ENCODE measurements at regions not wholly inside any gene's neighbourhood (a gene's known extent, or its start where the extent isn't known, plus 50 kb on each side); places are given as distances from the start of the nearest gene placed in this dataset.
"Not testable (repeated sequence)": the region's sequence is repeated elsewhere in the genome, so short reads cannot be mapped to it uniquely, and the experiment has no call there.

DNA sequence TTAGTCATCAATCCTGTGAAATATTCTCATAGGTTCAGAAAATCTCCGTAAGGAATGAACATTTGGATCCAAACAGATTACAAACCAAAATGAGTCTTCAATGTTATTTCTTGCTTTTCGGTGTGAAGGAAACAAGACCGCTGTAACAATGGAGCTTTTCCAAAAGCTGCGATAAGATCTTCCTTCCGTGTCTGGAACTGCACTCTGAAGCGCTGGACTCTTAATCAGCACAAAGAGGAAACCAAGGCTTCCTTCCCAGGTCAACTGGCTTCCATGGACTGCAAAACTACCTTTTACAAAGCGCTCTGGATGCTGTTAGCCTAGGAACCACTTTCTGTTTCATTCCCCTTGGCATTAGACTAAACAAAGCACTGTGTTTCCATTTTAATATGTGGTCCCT lies 137.9 kb upstream of the BASP1 start:
- in situ Hi-C loops (cut with HindIII; ENCODE audit: low sequenced_read_pairs) = no loop called here

DNA sequence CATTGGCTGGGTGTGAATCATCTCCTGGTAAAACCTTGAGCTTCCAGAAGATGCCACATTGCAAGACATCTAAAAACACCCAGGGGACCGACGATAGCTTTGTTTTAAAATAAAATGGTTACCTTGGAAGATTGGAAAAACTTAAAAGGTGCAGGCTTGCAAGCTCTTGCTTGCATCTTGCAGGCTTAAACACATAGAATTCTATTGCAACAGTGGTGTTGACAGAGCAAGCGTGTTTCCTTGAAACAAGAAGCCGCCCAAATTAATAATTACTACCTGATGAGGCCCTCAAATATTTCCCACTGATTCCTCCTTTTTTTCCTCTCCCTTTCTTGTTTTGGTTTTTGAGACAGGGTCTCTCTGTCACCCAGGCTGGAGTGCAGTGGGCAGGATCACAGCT lies 137.1 kb upstream of the BASP1 start:
- in situ Hi-C loops (cut with HindIII; ENCODE audit: low sequenced_read_pairs) = no loop called here

DNA sequence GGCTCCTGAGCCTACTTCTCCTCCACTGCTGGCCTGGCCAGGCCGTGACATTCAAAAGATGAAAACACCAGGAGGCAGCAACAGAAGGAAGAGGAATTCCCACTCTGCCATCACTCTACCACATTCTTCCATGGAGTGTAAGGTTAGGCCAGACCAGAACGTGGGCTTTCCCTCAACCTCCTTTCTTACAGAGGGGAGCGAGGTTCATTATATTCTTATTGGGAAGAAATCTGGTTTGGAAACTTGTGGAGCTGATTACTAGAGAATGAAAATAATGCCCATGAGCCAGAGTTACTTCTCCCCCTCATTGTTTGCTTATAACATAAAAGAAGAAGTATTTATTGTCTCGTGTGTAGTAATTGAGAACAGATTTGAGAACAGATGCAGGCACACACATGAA lies 136.3 kb upstream of the BASP1 start:
- in situ Hi-C loops (cut with HindIII; ENCODE audit: low sequenced_read_pairs) = no loop called here

GRCh38 chr5:17083276-17083675 lies 134.2 kb upstream of the BASP1 start:
- in situ Hi-C loops (cut with HindIII; ENCODE audit: low sequenced_read_pairs) = not testable (repeated sequence)

GRCh38 chr5:17087035-17087434 lies 130.4 kb upstream of the BASP1 start:
- in situ Hi-C loops (cut with HindIII; ENCODE audit: low sequenced_read_pairs) = no loop called here

DNA sequence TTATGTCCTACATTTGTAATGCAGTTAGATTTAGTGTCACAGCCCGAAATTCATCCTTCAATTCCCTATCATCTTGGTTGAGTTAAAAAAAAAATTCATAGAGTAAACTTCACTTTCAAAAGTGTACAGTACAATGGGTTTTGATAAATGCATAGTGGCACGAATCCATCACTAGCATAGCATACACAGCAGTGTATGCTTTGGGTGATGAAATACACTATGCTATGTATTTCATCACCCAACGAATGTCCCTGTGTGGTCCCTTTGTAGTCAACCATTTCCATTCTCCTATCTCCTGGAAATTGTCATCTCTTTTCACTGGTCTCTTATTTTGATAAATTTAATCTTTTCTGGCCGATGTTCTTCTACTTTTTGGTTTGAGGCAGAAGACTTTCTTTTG lies 129.4 kb upstream of the BASP1 start:
- in situ Hi-C loops (cut with HindIII; ENCODE audit: low sequenced_read_pairs) = no loop called here

DNA sequence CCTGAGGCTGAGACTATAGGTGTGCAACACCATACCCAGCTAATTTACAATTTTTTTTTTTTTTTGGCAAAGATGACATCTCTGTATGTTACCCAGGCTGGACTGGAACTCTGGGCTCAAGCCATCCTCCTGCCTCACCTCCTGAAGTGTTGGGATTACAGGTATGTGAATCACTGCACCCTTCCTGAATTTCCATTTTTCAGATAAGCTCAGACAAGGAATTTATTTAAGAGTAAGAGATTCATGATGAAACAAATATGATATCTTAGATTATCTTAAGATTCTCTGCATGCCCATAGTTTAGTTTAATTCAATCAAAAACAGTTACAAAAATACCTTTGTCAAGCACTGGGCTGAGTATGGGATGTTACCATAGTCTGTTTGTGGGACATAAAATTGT lies 128.4 kb upstream of the BASP1 start:
- in situ Hi-C loops (cut with HindIII; ENCODE audit: low sequenced_read_pairs) = no loop called here

- in situ Hi-C loops (cut with HindIII; ENCODE audit: low sequenced_read_pairs) = loop anchor here (5.0 kb wide), 2 partner anchors 58 to 103 kb away; no protein-coding TSS in a partner anchor
These were observed 127.7 kb upstream of the BASP1 start for GRCh38 chr5:17089690-17090089.

- in situ Hi-C loops (cut with HindIII; ENCODE audit: low sequenced_read_pairs) = loop anchor here (5.0 kb wide), 2 partner anchors 56 to 101 kb away; no protein-coding TSS in a partner anchor
These were observed 126.6 kb upstream of the BASP1 start for GRCh38 chr5:17090839-17091238.

- in situ Hi-C loops (cut with HindIII; ENCODE audit: low sequenced_read_pairs) = loop anchor here (5.0 kb wide), 2 partner anchors 52 to 97 kb away; no protein-coding TSS in a partner anchor
These were observed 122.6 kb upstream of the BASP1 start for GRCh38 chr5:17094830-17095229.

- in situ Hi-C loops (cut with HindIII; ENCODE audit: low sequenced_read_pairs) = no loop called here
These were observed 120.3 kb upstream of the BASP1 start for GRCh38 chr5:17096952-17097695.

DNA sequence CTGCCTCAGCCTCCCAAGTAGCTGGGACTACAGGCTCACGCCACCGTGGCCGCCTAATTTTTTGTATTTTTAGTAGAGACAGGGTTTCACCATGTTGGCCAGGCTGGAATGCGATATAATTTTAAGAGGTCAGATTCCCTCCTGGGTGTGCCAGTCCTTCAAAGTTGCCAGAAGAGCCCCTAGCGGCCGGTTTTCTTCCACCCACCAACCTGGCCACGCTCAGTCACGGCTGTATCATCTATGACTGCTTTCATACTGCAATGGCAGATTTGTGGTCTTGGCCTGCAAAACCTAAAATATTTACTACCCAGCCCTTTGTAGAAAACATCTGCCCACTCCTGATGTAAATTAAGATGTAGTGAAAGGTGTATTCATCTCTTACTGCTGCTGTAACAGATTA lies 117.5 kb upstream of the BASP1 start:
- in situ Hi-C loops (cut with HindIII; ENCODE audit: low sequenced_read_pairs) = loop anchor here (5.0 kb wide), 1 partner anchor 53 kb away; no protein-coding TSS in a partner anchor

DNA sequence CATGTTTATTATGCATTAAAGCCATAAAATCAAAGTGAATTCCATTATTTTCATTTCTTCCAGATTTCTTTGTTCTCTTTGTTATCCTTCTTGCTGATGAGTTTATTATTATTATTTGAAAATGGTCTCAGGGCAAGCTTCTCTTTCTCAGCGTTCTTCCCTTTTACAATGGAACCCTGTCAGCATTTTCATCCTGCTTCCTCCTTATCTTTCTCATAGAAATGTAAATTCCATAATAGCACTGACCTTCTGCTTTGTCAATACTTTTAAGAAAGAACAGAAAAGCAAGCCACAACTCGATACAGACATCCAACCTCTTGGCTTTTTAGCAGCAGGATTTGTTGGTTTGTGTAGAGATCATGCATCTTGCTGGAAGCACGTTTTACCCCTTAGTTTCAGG lies 114.0 kb upstream of the BASP1 start:
- in situ Hi-C loops (cut with HindIII; ENCODE audit: low sequenced_read_pairs) = loop anchor here (5.0 kb wide), 1 partner anchor 56 kb away; no protein-coding TSS in a partner anchor

GRCh38 chr5:17105744-17106418 lies 111.5 kb upstream of the BASP1 start:
- in situ Hi-C loops (cut with HindIII; ENCODE audit: low sequenced_read_pairs) = no loop called here

DNA sequence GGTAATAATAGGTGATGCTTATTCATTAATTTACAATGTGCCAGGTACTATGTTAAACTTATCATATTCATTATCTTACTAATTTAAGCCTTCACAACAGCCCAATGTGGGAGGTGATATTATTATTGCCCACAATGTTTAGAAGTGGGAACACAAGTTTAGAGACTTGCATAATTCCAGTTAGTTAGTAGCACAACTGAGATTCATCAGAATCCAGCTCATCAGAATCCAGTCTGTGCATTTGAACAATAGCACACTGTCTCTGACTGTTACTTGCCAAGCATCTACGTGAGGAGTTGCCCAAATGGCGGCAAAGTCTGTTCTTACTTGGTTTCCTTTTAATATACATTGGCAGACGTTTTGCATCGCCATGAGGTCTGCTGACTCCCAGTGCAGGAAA lies 110.9 kb upstream of the BASP1 start:
- in situ Hi-C loops (cut with HindIII; ENCODE audit: low sequenced_read_pairs) = no loop called here

DNA sequence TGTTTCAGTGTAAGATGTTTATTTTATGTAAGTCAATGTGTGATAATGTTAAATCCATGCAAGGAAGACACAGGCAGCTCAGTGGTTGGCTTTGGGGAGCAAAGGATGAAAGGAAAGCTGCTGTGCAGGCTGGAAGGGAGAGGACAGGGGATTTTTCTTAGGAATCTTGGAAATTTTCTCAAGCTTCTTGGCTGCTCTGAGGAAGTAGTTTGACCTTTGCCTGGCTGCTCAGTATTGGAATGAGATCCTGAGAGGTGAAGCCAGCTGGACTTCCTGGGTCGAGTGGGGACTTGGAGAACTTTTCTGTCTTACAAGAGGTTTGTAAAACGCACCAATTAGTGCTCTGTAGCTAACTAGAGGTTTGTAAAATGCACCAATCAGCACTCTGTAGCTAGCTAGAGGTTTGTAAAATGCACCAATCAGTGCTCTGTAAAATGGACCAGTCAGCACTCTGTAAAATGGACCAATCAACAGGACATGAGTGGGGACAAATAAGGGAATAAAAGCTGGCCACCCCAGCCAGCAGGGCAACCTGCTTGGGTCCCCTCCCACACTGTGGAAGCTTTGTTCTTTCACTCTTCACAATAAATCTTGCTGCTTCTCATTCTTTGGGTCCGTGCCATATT lies 105.2 kb upstream of the BASP1 start:
- in situ Hi-C loops (cut with HindIII; ENCODE audit: low sequenced_read_pairs) = not testable (repeated sequence)

GRCh38 chr5:17113174-17113958 lies 104.1 kb upstream of the BASP1 start:
- in situ Hi-C loops (cut with HindIII; ENCODE audit: low sequenced_read_pairs) = no loop called here

- in situ Hi-C loops (cut with HindIII; ENCODE audit: low sequenced_read_pairs) = no loop called here
These were observed 103.2 kb upstream of the BASP1 start for GRCh38 chr5:17114233-17114632.

DNA sequence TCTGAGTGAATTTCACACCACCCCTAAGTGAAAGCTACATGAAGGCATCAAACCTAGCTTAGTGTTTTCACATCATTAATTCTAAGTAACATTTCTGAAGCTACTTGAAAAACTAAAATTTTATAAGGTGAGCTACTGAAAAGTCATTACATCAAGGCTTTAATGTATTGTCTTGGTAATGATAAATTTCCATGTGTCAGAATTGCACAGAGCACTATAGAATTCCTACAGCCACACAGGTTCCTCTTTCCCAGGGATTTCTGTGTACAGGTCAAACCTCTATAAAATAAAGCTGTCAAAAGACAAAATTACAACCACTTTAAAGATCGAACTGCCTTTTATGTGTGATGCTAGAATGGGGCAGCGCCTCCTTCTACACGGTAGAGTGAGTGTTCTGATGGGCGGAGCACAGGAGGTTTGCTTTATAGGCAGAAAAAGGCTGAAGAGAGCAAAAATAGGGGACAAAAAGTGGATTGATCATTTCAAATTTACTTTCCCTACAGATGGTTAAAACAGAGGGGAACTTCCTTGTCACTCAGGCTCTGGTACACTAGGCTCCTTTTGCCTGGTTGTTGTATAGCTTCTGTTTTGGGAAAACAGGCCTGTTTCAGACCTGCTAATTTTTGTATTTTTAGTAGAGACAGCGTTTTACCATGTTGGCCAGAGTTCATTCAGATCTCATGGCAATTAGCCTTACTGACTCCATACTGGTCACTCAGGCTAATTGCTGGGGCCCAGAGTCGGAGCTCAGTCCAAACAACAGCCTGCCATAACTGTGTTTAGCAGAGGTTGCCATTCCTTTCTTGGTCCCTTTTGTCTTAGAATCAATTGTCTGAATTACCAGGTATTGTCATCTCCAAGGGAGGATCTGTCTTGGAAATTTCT lies 102.5 kb upstream of the BASP1 start:
- in situ Hi-C loops (cut with HindIII; ENCODE audit: low sequenced_read_pairs) = no loop called here

GRCh38 chr5:17115855-17116254 lies 101.6 kb upstream of the BASP1 start:
- in situ Hi-C loops (cut with HindIII; ENCODE audit: low sequenced_read_pairs) = no loop called here
